HL-60 (cell line): ENCODE measurements at regions not wholly inside any gene's neighbourhood (a gene's known extent, or its start where the extent isn't known, plus 50 kb on each side); places are given as distances from the start of the nearest gene placed in this dataset.

Experiments
- DNase-seq, 2 experiments: peaks; one replicate each; pipeline ENCODE4 v3.0.0-alpha.2; 2010 to 2020; ENCODE audit warnings: low read depth in 1 of 2, low spot score in 1 of 2
- H3K27ac ChIP-seq: fragments of 250-450 bp; sonication (Bioruptor Pico); replicated peaks from 2 replicates; pipeline ENCODE4 v1.5.1; 2020; ENCODE audit warnings: mild to moderate bottlenecking, moderate library complexity
- H3K27me3 ChIP-seq: fragments of 250-450 bp; sonication (Bioruptor Pico); 2 replicates; pipeline ENCODE4 v1.5.1; 2021; ENCODE audit warnings: mild to moderate bottlenecking, moderate library complexity; ENCODE audit not compliant: insufficient read depth, poor library complexity, severe bottlenecking
- H3K4me3 ChIP-seq: replicated peaks from 2 replicates; pipeline ENCODE4 v1.5.1; 2011; ENCODE audit warnings: mild to moderate bottlenecking, control low read depth, low read length; ENCODE audit not compliant: insufficient read depth
- CTCF ChIP-seq: IDR thresholded peaks from one replicate; pipeline ENCODE4 v1.5.1; 2011; ENCODE audit warnings: low read length, control low read depth, inconsistent platforms; ENCODE audit not compliant: insufficient read depth
- GABPA ChIP-seq: IDR thresholded peaks from 2 replicates; pipeline ENCODE4 v1.6.1; 2012; ENCODE audit warnings: low read depth
- POLR2AphosphoS5 ChIP-seq: IDR thresholded peaks from 2 replicates; pipeline ENCODE4 v1.6.1; 2012; ENCODE audit warnings: low read depth
- REST ChIP-seq: IDR thresholded peaks from 2 replicates; pipeline ENCODE4 v1.6.1; 2012; ENCODE audit warnings: low read depth; ENCODE audit not compliant: insufficient replicate concordance
- SPI1 ChIP-seq: IDR thresholded peaks from 2 replicates; pipeline ENCODE4 v1.6.1; 2012; ENCODE audit warnings: low read depth, mild to moderate bottlenecking, borderline replicate concordance

- H3K4me3 ChIP-seq, result no peak overlapping the region
- H3K27me3 ChIP-seq, result no peaks in the 10 kb centered on the region
- no peak overlapping the region for H3K27ac ChIP-seq
- DNase-seq, result no peak
- TF ChIP-seq CTCF (no peak), REST (no peak), GABPA (no peak), SPI1 (no peak), POLR2AphosphoS5 (no peak)
Measured at GRCh38 chr7:35871856-35872255, 71.0 kb downstream of the SEPTIN7 start.

- no peak overlapping the region for H3K27ac ChIP-seq
- no peak for DNase-seq
- no peak for TF ChIP-seq REST
- no peak for TF ChIP-seq SPI1
- TF ChIP-seq GABPA, result no peak
- TF ChIP-seq CTCF, result no peak
- no peak for TF ChIP-seq POLR2AphosphoS5
- no peaks in the 10 kb centered on the region for H3K27me3 ChIP-seq
- no peak overlapping the region for H3K4me3 ChIP-seq
Measured at GRCh38 chr7:35874886-35875285, 74.0 kb downstream of the SEPTIN7 start.

GRCh38 chr7:35875292-35875691 is 74.4 kb downstream of the SEPTIN7 start:
- no peak overlapping the region for H3K27ac ChIP-seq
- no peak for DNase-seq
- TF ChIP-seq GABPA (no peak), POLR2AphosphoS5 (no peak), REST (no peak), SPI1 (no peak), CTCF (no peak)

More at GRCh38 chr7:35875292-35875691, 74.4 kb downstream of the SEPTIN7 start:
- Histone ChIP-seq H3K27me3 (no peaks in the 10 kb centered on the region), H3K4me3 (no peak overlapping the region)
